K562 (cell line): ENCODE measurements at regions not wholly inside any gene's neighbourhood (a gene's known extent, or its start where the extent isn't known, plus 50 kb on each side); places are given as distances from the start of the nearest gene placed in this dataset.

ENCODE experiments used
- ATAC-seq: fragments of 200-7000 bp; cut with Tn5 transposase; 3 replicates; pipeline ENCODE4 v1.9.1; 2020; ENCODE audit warnings: moderate library complexity
- BruUV-seq: library from RNA; stranded (reverse); fragments of 400-500 nt; replicated peaks from 2 replicates; lab custom pipeline; 2021; lab: Mats Ljungman, UMichigan
- CTCF ChIA-PET: fragments of 300-600 bp; formaldehyde crosslinking; extraction: SDS; loops from one replicate; lab custom pipeline; 2021; ENCODE audit warnings: low intra/inter-chr PET ratio; lab: Yijun Ruan, JAX
- POLR2A ChIA-PET: fragments of 300-600, 350-650 bp; sonication (Branson Sonifier 250); formaldehyde crosslinking; extraction: SDS; loops from one replicate; lab custom pipeline; 2021; ENCODE audit warnings: antibody characterized with exemption, inconsistent platforms; lab: Yijun Ruan, JAX
- DNase-seq, 4 experiments: peaks; one replicate each; pipeline versions ENCODE4 v3.0.0 to v3.0.0-alpha.2; 2011 to 2018; ENCODE audit warnings: low spot score in 3 of 4, mixed read lengths in 3 of 4; ENCODE audit errors: extremely low read depth in 1 of 4
- FAIRE-seq: peaks from 2 replicates; lab custom pipeline; 2011; peaks lifted over from hg19 to GRCh38; lab: Jason Lieb, UNC
- H2AFZ ChIP-seq: 2 replicates; pipeline ENCODE4 v1.6.0; 2011; ENCODE audit warnings: low read depth, low read length, control low read depth, inconsistent platforms
- H3K27ac ChIP-seq: fragments of 200-600 bp; 3 replicates; pipeline ENCODE4 v1.8.0; 2011; ENCODE audit warnings: low read depth, mild to moderate bottlenecking, control low read depth, inconsistent platforms, low read length, moderate library complexity, mixed read lengths; ENCODE audit errors: extremely low read depth
- H3K27me3 ChIP-seq, 2 experiments: fragments of 300-600 bp in 1 of 2; 2 replicates in 1 of 2; 3 replicates in 1 of 2; pipeline versions ENCODE4 v1.6.0 to v1.8.0; 2011; ENCODE audit warnings: inconsistent platforms in 2 of 2, low read length in 2 of 2, mild to moderate bottlenecking in 1 of 2, mixed read lengths in 1 of 2, moderate library complexity in 1 of 2; ENCODE audit not compliant: control insufficient read depth in 2 of 2, insufficient read depth in 2 of 2
- H3K36me3 ChIP-seq: fragments of 300-600 bp; 3 replicates; pipeline ENCODE4 v1.8.0; 2011; ENCODE audit warnings: mild to moderate bottlenecking, low read length, inconsistent platforms; ENCODE audit not compliant: control insufficient read depth, insufficient read depth
- H3K4me1 ChIP-seq, 2 experiments: fragments of 200-600 bp in 1 of 2; replicated peaks in 1 of 2; 2 replicates in 1 of 2; 3 replicates in 1 of 2; pipeline versions ENCODE4 v1.5.1 to v1.8.0; 2011; ENCODE audit warnings: inconsistent platforms in 2 of 2, low read length in 2 of 2, mild to moderate bottlenecking in 1 of 2, mixed read lengths in 1 of 2, moderate library complexity in 1 of 2; ENCODE audit not compliant: control insufficient read depth in 2 of 2, insufficient read depth in 2 of 2
- H3K4me2 ChIP-seq: 2 replicates; pipeline ENCODE4 v1.6.1; 2011; ENCODE audit warnings: low read length, control low read depth, inconsistent platforms, mixed read lengths; ENCODE audit not compliant: insufficient read depth
- H3K4me3 ChIP-seq: fragments of 200-600 bp; sonication (generic), shearing (Covaris generic); 2 replicates; pipeline ENCODE4 v1.5.1; 2016; ENCODE audit warnings: control low read depth, inconsistent platforms
- H3K79me2 ChIP-seq: fragments of 200-600 bp; 3 replicates; pipeline ENCODE4 v1.8.0; 2011; ENCODE audit warnings: low read length, inconsistent platforms; ENCODE audit not compliant: control insufficient read depth, insufficient read depth
- H3K9ac ChIP-seq, 2 experiments: 2 replicates each; pipeline versions ENCODE4 v1.6.0 to v1.6.1; 2011; ENCODE audit warnings: low read depth in 2 of 2, low read length in 2 of 2, control low read depth in 1 of 2, inconsistent platforms in 1 of 2, mild to moderate bottlenecking in 1 of 2, mixed read lengths in 1 of 2; ENCODE audit not compliant: insufficient read depth in 1 of 2
- H3K9me1 ChIP-seq: one replicate; pipeline ENCODE4 v1.6.0; 2011; ENCODE audit warnings: inconsistent platforms, mild to moderate bottlenecking, low read length, moderate library complexity; ENCODE audit not compliant: control insufficient read depth, insufficient read depth
- H3K9me3 ChIP-seq: replicated peaks from 2 replicates; pipeline ENCODE4 v1.5.1; 2011; ENCODE audit warnings: low read depth, low read length, inconsistent platforms; ENCODE audit not compliant: control insufficient read depth, insufficient read depth
- H4K20me1 ChIP-seq: replicated peaks from 2 replicates; pipeline ENCODE4 v1.6.1; 2011; ENCODE audit warnings: low read length, inconsistent platforms, mixed read lengths; ENCODE audit not compliant: control insufficient read depth, insufficient read depth
- SETDB1 ChIP-seq: IDR thresholded peaks from one replicate; pipeline ENCODE4 v1.6.1; 2012; ENCODE audit warnings: low read length, control low read depth, inconsistent platforms
- SOX6 ChIP-seq: fragments of 450-650 bp; IDR thresholded peaks from 2 replicates; pipeline ENCODE4 v1.6.1; 2014; ENCODE audit warnings: mild to moderate bottlenecking
- TEAD1 ChIP-seq, 2 experiments: fragments of 450-650 bp in 1 of 2; sonication (generic) in 1 of 2; formaldehyde crosslinking; IDR thresholded peaks; 2 replicates each; pipeline versions ENCODE4 v1.4.0 to v1.8.0; 2020 to 2022; ENCODE audit warnings: mild to moderate bottlenecking in 2 of 2, missing genetic modification reagents in 1 of 2
- ZFP1 ChIP-seq: fragments of 450-650 bp; formaldehyde crosslinking; IDR thresholded peaks from 2 replicates; pipeline ENCODE4 v1.4.0; 2020; ENCODE audit warnings: mild to moderate bottlenecking, mixed read lengths
- ZNF3 ChIP-seq: fragments of 250-450 bp; sonication (Bioruptor Pico); IDR thresholded peaks from 2 replicates; pipeline ENCODE4 v1.5.0; 2021; ENCODE audit warnings: mild to moderate bottlenecking, moderate library complexity
- WGBS: fragments of 100-300 bp; shearing (Covaris generic); methylation state at CpG from one replicate; pipeline ENCODE4 v1.1.6; 2016; ENCODE audit warnings: low coverage, mixed read lengths; ENCODE audit not compliant: insufficient coverage; ENCODE audit errors: missing lambda C conversion rate; 5-methylcytosine and 5-hydroxymethylcytosine counted together
- in situ Hi-C: fragments of 300-500 bp; cut with MboI; formaldehyde crosslinking; loops from 4 replicates; pipeline ENCODE4 v1.15.0; 2018; ENCODE audit warnings: inconsistent platforms, mixed read lengths
- intact Hi-C: fragments of 100-400 bp; cut with micrococcal nuclease; formaldehyde crosslinking; loops from 2 replicates; pipeline ENCODE4 v1.14.2; 2022
- TF ChIP-seq, protein P1 (sequence below), 2 experiments: fragments of 150-350 bp in 1 of 2; IDR thresholded peaks; 2 replicates each; pipeline ENCODE4 v1.6.1; 2012 to 2016; ENCODE audit warnings: low read depth in 2 of 2, low read length in 2 of 2, mild to moderate bottlenecking in 1 of 2, moderate library complexity in 1 of 2
- TF ChIP-seq, protein P2 (sequence below): fragments of 250-450 bp; sonication (Bioruptor Pico); IDR thresholded peaks from 2 replicates; pipeline ENCODE4 v1.8.0; 2022; ENCODE audit warnings: moderate library complexity, mild to moderate bottlenecking, inconsistent platforms
- TF ChIP-seq, protein P3 (sequence below): fragments of 250-450 bp; sonication (Bioruptor Pico); IDR thresholded peaks from 2 replicates; pipeline ENCODE4 v1.8.0; 2021; ENCODE audit warnings: moderate library complexity, mild to moderate bottlenecking, inconsistent platforms
- TF ChIP-seq, protein P4 (sequence below): sonication (generic); formaldehyde crosslinking; IDR thresholded peaks from 2 replicates; pipeline ENCODE4 v1.8.1; 2023; ENCODE audit warnings: mild to moderate bottlenecking, missing genetic modification reagents

DNA sequence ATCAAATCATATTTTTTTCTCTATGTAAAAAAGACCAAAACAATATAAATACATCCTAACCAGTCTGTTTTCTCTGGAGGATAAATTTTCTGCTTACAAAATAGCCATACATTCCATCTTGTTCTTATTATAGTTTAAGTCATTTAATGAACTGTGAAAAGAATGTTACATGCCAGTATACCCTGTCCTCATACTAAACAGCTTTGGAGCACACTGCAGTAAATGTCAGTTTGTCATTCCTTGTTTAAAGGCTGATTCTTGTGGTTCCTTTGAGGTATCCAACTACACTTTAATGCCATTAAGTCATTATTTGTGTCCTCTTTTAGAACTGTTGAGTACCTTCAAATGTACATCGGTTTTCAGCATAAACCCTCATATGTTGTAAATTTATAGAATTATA, 52.7 kb upstream of the DCBLD2 start:
- Histone ChIP-seq H3K27me3 (no peaks in the 10 kb centered on the region), H3K9ac (no peak overlapping the region), H3K4me2 (no peak overlapping the region), H3K36me3 (no peaks in the 10 kb centered on the region), H3K9me3 (no peaks in the 10 kb centered on the region), H3K4me3 (no peak overlapping the region), H3K9me1 (no peaks in the 10 kb centered on the region), H3K4me1 (no peaks in the 10 kb centered on the region), H3K79me2 (no peaks in the 10 kb centered on the region), H4K20me1 (no peaks in the 10 kb centered on the region), H2AFZ (no peak overlapping the region), H3K27ac (no peak overlapping the region)
- FAIRE-seq (no peak), DNase-seq (no peak), ATAC-seq (no peak)
- intact Hi-C loops, result no loop called here
- ChIA-PET CTCF (no interaction called here), POLR2A (no interaction called here)
- no TSS peak for BruUV-seq
- in situ Hi-C loops, result no loop called here
- TF ChIP-seq TEAD1 (CRISPR knock-in tag; IDR thresholded peaks at IDR 0.05), result no peak
- WGBS, result 0% methylated on average over 1 of the region's 1 CpG

DNA sequence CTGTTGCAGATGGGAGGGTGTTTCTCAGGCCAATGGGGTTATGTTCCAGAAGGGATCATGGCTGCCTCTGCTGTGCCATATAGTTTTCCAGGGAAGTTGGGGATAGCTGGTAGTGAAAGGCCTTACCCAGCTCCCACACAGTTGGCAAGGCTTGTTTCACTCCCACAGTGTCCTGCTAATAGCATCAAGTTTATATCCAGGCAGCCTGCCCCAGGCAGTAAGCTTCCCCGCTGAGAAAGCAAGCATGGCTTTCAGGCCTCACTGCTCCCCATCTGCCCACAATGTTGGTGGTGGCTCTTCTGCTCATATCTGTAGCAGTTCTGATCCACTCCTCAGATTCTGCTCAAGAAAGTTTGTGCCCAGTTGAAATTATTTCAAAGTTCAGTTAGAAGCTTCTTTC, 50.9 kb upstream of the DCBLD2 start:
- Histone ChIP-seq H3K27ac (no peak overlapping the region), H3K27me3 (no peaks in the 10 kb centered on the region), H3K4me1 (no peaks in the 10 kb centered on the region), H2AFZ (peak overlapping the region; percentile 51), H3K4me3 (no peak overlapping the region), H3K9ac (no peak overlapping the region), H3K9me1 (no peaks in the 10 kb centered on the region), H3K79me2 (no peaks in the 10 kb centered on the region), H3K36me3 (no peaks in the 10 kb centered on the region), H3K9me3 (no peaks in the 10 kb centered on the region), H4K20me1 (no peaks in the 10 kb centered on the region), H3K4me2 (no peak overlapping the region)
- in situ Hi-C loops (no loop called here), intact Hi-C loops (no loop called here)
- ChIA-PET CTCF (no interaction called here), POLR2A (no interaction called here)
- DNase-seq (no peak), FAIRE-seq (no peak), ATAC-seq (no peak)
- 0% methylated on average over 1 of the region's 1 CpG for WGBS
- BruUV-seq, result no TSS peak
- TF ChIP-seq, protein P1, sequence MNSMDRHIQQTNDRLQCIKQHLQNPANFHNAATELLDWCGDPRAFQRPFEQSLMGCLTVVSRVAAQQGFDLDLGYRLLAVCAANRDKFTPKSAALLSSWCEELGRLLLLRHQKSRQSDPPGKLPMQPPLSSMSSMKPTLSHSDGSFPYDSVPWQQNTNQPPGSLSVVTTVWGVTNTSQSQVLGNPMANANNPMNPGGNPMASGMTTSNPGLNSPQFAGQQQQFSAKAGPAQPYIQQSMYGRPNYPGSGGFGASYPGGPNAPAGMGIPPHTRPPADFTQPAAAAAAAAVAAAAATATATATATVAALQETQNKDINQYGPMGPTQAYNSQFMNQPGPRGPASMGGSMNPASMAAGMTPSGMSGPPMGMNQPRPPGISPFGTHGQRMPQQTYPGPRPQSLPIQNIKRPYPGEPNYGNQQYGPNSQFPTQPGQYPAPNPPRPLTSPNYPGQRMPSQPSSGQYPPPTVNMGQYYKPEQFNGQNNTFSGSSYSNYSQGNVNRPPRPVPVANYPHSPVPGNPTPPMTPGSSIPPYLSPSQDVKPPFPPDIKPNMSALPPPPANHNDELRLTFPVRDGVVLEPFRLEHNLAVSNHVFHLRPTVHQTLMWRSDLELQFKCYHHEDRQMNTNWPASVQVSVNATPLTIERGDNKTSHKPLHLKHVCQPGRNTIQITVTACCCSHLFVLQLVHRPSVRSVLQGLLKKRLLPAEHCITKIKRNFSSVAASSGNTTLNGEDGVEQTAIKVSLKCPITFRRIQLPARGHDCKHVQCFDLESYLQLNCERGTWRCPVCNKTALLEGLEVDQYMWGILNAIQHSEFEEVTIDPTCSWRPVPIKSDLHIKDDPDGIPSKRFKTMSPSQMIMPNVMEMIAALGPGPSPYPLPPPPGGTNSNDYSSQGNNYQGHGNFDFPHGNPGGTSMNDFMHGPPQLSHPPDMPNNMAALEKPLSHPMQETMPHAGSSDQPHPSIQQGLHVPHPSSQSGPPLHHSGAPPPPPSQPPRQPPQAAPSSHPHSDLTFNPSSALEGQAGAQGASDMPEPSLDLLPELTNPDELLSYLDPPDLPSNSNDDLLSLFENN (IDR thresholded peaks at IDR 0.05; ENCODE audit: low read depth in 2 of 2, low read length in 2 of 2), result no peak
- TF ChIP-seq SOX6 (no peak), SETDB1 (no peak), ZFP1 (CRISPR knock-in tag) (no peak), ZNF3 (no peak)
- TF ChIP-seq, protein P2, sequence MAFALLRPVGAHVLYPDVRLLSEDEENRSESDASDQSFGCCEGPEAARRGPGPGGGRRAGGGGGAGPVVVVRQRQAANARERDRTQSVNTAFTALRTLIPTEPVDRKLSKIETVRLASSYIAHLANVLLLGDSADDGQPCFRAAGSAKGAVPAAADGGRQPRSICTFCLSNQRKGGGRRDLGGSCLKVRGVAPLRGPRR, result no peak
- TF ChIP-seq, protein P3, sequence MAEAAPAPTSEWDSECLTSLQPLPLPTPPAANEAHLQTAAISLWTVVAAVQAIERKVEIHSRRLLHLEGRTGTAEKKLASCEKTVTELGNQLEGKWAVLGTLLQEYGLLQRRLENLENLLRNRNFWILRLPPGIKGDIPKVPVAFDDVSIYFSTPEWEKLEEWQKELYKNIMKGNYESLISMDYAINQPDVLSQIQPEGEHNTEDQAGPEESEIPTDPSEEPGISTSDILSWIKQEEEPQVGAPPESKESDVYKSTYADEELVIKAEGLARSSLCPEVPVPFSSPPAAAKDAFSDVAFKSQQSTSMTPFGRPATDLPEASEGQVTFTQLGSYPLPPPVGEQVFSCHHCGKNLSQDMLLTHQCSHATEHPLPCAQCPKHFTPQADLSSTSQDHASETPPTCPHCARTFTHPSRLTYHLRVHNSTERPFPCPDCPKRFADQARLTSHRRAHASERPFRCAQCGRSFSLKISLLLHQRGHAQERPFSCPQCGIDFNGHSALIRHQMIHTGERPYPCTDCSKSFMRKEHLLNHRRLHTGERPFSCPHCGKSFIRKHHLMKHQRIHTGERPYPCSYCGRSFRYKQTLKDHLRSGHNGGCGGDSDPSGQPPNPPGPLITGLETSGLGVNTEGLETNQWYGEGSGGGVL, result no peak
- TF ChIP-seq, protein P4, sequence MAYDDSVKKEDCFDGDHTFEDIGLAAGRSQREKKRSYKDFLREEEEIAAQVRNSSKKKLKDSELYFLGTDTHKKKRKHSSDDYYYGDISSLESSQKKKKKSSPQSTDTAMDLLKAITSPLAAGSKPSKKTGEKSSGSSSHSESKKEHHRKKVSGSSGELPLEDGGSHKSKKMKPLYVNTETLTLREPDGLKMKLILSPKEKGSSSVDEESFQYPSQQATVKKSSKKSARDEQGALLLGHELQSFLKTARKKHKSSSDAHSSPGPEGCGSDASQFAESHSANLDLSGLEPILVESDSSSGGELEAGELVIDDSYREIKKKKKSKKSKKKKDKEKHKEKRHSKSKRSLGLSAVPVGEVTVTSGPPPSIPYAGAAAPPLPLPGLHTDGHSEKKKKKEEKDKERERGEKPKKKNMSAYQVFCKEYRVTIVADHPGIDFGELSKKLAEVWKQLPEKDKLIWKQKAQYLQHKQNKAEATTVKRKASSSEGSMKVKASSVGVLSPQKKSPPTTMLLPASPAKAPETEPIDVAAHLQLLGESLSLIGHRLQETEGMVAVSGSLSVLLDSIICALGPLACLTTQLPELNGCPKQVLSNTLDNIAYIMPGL (CRISPR knock-in tag), result no peak
